ENCODE measurements at regions not wholly inside any gene's neighbourhood (a gene's known extent, or its start where the extent isn't known, plus 50 kb on each side); places are given as distances from the start of the nearest gene placed in this dataset.

- TF ChIP-seq CTCF (IDR thresholded peaks at IDR 0.05; ENCODE audit: control extremely low read depth in 1 of 3, insufficient read depth in 1 of 3, low read depth in 1 of 3, low read length in 3 of 3) (no peak), FOSL1 (IDR thresholded peaks at IDR 0.05; ENCODE audit: insufficient read depth, low read depth, low read length) (no peak), SUZ12 (IDR thresholded peaks at IDR 0.05; ENCODE audit: low read length) (no peak), PHF8 (conservative IDR thresholded peaks at IDR 0.05; ENCODE audit: low read depth, low read length) (no peak), POLR2AphosphoS5 (IDR thresholded peaks at IDR 0.05; ENCODE audit: low read depth, low read length) (no peak)
These were observed 258.7 kb downstream of the SEC14L1 start for GRCh38 chr17:77399319-77399957.
